ENCODE measurements at regions not wholly inside any gene's neighbourhood (a gene's known extent, or its start where the extent isn't known, plus 50 kb on each side); places are given as distances from the start of the nearest gene placed in this dataset.

DNA sequence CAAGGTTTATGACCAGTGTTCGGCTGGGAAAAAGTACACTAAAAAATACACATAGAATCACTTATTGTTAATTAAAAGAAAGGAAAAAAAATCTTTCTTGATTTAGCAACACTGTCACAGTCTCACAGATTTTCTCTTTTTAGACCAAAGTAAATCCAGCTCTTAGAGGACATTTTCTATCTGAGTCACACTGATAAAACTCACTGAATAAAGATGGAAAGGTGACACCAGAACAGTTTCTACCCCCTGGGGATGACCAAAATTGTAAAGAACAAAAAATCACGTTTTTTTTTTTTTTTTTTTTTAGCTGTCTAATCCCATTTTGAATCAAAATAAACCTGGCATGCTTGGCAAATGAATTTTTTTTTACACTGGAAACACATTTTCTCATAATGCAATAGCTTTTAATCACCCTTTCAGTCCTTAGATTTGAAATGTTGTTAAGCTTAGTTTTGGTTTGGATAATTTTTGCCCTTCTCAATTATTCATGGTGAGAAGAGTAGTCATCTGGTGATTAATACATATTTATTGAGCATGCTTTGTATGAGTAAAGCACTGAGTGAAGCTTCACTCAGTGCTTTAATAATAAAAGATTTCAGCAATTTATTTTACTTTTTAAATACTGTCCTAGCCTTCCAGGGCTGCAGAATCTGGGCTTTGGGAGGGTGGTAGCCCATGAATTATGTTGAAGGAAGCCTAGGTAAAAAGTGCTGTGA, 886.3 kb downstream of the SLC4A3 start:
- no peaks in the 10 kb centered on the region for H3K27me3 ChIP-seq
- no peak for DNase-seq (ENCODE audit: low spot score in 2 of 2)
- H3K27ac ChIP-seq, result no peak overlapping the region
- H3K4me3 ChIP-seq, result no peak overlapping the region
- no peak for TF ChIP-seq POLR2A (IDR thresholded peaks at IDR 0.05)
- TF ChIP-seq, protein P1, sequence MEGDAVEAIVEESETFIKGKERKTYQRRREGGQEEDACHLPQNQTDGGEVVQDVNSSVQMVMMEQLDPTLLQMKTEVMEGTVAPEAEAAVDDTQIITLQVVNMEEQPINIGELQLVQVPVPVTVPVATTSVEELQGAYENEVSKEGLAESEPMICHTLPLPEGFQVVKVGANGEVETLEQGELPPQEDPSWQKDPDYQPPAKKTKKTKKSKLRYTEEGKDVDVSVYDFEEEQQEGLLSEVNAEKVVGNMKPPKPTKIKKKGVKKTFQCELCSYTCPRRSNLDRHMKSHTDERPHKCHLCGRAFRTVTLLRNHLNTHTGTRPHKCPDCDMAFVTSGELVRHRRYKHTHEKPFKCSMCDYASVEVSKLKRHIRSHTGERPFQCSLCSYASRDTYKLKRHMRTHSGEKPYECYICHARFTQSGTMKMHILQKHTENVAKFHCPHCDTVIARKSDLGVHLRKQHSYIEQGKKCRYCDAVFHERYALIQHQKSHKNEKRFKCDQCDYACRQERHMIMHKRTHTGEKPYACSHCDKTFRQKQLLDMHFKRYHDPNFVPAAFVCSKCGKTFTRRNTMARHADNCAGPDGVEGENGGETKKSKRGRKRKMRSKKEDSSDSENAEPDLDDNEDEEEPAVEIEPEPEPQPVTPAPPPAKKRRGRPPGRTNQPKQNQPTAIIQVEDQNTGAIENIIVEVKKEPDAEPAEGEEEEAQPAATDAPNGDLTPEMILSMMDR (IDR thresholded peaks at IDR 0.05), result no peak
- TF ChIP-seq POLR2AphosphoS5 (IDR thresholded peaks at IDR 0.05), result no peak
- H3K36me3 ChIP-seq, result no peaks in the 10 kb centered on the region
- no peaks in the 10 kb centered on the region for H3K4me1 ChIP-seq
- intact Hi-C loops (cut with DNase I; ENCODE audit: low total_unique reads), result no loop called here
- no peaks in the 10 kb centered on the region for H3K9me3 ChIP-seq

GRCh38 chr2:220521551-220521950, 894.1 kb downstream of the SLC4A3 start:
- no peaks in the 10 kb centered on the region for H3K27me3 ChIP-seq
- H3K27ac ChIP-seq, result no peak overlapping the region
- H3K4me3 ChIP-seq, result no peak overlapping the region
- H3K4me1 ChIP-seq, result no peaks in the 10 kb centered on the region
- intact Hi-C loops (cut with DNase I; ENCODE audit: low total_unique reads), result loop anchor here (10.0 kb wide), 1 partner anchor 1243 kb away; no protein-coding TSS in a partner anchor
- no peaks in the 10 kb centered on the region for H3K36me3 ChIP-seq
- no peak for DNase-seq (ENCODE audit: low spot score in 2 of 2)
- TF ChIP-seq POLR2AphosphoS5 (IDR thresholded peaks at IDR 0.05) (no peak), POLR2A (IDR thresholded peaks at IDR 0.05) (no peak)
- TF ChIP-seq, protein P1 (IDR thresholded peaks at IDR 0.05), result no peak
- H3K9me3 ChIP-seq, result no peaks in the 10 kb centered on the region

GRCh38 chr2:220528180-220528675, 900.8 kb downstream of the SLC4A3 start:
- DNase-seq (ENCODE audit: low spot score in 2 of 2), result no peak
- no peak for TF ChIP-seq POLR2AphosphoS5 (IDR thresholded peaks at IDR 0.05)
- TF ChIP-seq, protein P1 (IDR thresholded peaks at IDR 0.05), result no peak
- no peak for TF ChIP-seq POLR2A (IDR thresholded peaks at IDR 0.05)
- Histone ChIP-seq H3K4me1 (no peaks in the 10 kb centered on the region), H3K27ac (no peak overlapping the region), H3K9me3 (peaks cover 0 to 11% of the 10 kb centered on the region in 2 donors), H3K4me3 (no peak overlapping the region), H3K36me3 (no peaks in the 10 kb centered on the region), H3K27me3 (no peaks in the 10 kb centered on the region)
- intact Hi-C loops (cut with DNase I; ENCODE audit: low total_unique reads), result loop anchor here (10.0 kb wide), 1 partner anchor 1237 kb away; no protein-coding TSS in a partner anchor

DNA sequence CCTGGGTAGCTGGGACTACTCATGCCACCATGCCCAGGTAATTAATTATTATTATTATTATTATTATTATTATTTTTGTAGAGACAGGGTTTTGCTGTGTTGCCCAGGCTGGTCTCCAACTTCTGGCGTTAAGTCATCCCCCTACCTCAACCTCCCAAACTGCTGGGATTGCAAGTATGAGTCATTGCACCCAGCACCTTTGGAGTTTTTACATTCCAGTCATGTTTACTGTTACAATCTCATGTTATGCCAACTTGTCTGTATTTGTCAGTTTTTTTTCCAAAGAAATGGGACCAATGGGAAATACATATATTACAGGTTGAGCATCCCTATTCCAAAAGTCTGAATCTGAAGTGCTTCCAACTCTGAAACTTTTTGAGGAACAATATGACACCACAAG, 903.8 kb downstream of the SLC4A3 start:
- no peak overlapping the region for H3K27ac ChIP-seq
- H3K36me3 ChIP-seq, result no peaks in the 10 kb centered on the region
- no peaks in the 10 kb centered on the region for H3K27me3 ChIP-seq
- TF ChIP-seq, protein P1 (IDR thresholded peaks at IDR 0.05), result no peak
- no peak for TF ChIP-seq POLR2A (IDR thresholded peaks at IDR 0.05)
- no peak for TF ChIP-seq POLR2AphosphoS5 (IDR thresholded peaks at IDR 0.05)
- H3K9me3 ChIP-seq, result peaks cover 0 to 16% of the 10 kb centered on the region in 2 donors
- no peak overlapping the region for H3K4me3 ChIP-seq
- no peaks in the 10 kb centered on the region for H3K4me1 ChIP-seq
- intact Hi-C loops (cut with DNase I; ENCODE audit: low total_unique reads), result no loop called here
- no peak for DNase-seq (ENCODE audit: low spot score in 2 of 2)

- no peaks in the 10 kb centered on the region for H3K4me1 ChIP-seq
- no peak for DNase-seq (ENCODE audit: low spot score in 2 of 2)
- H3K36me3 ChIP-seq, result no peaks in the 10 kb centered on the region
- H3K4me3 ChIP-seq, result no peak overlapping the region
- H3K27me3 ChIP-seq, result no peaks in the 10 kb centered on the region
- H3K27ac ChIP-seq, result no peak overlapping the region
- TF ChIP-seq POLR2A (IDR thresholded peaks at IDR 0.05), result no peak
- TF ChIP-seq, protein P1 (IDR thresholded peaks at IDR 0.05), result no peak
- no peak for TF ChIP-seq POLR2AphosphoS5 (IDR thresholded peaks at IDR 0.05)
- H3K9me3 ChIP-seq, result peaks cover 0 to 16% of the 10 kb centered on the region in 2 donors
- intact Hi-C loops (cut with DNase I; ENCODE audit: low total_unique reads), result no loop called here
These were observed 906.1 kb downstream of the SLC4A3 start for GRCh38 chr2:220533485-220533884.

Measured in breast epithelium (tissue), 4 donors.